Fibroblast of mammary gland (primary cell): ENCODE measurements at regions not wholly inside any gene's neighbourhood (a gene's known extent, or its start where the extent isn't known, plus 50 kb on each side); places are given as distances from the start of the nearest gene placed in this dataset.
A peak's percentile ranks its signal among the peaks of the same experiment; 100 is the strongest.
"Not testable (repeated sequence)": the region's sequence is repeated elsewhere in the genome, so short reads cannot be mapped to it uniquely, and the experiment has no call there.

Experiments
- DNase-seq: peaks from one replicate; pipeline ENCODE4 v3.0.0-alpha.2; 2010; ENCODE audit warnings: low read depth
- H3K4me3 ChIP-seq: 2 replicates; pipeline ENCODE4 v1.5.1; 2011; ENCODE audit warnings: low read depth, mild to moderate bottlenecking, low read length, moderate library complexity; ENCODE audit not compliant: control insufficient read depth
- TF ChIP-seq, protein P1 (sequence below): conservative IDR thresholded peaks from 2 replicates; pipeline ENCODE4 v1.5.1; 2011; ENCODE audit warnings: low read depth, low read length, inconsistent platforms; ENCODE audit not compliant: control insufficient read depth, insufficient read depth

DNA sequence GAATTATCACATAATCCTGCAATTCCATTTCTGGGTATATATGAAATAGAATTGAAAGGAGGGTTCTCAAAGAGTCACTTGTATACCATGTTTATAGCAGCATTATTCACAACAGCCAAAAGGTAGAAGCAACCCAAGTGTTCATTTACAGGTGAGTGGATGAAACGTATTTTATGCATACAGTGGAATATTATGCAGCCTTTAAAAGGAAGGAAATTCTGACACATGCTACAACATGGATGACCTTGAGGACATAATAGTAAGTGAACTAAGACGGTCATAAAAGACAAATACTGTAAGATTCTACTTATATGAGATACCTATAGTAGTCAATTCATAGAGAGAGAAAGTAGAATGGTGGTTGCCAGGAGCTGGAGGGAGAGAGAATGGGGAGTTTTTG lies 110.8 kb upstream of the LIPC start:
- no peak for DNase-seq
- TF ChIP-seq, protein P1, sequence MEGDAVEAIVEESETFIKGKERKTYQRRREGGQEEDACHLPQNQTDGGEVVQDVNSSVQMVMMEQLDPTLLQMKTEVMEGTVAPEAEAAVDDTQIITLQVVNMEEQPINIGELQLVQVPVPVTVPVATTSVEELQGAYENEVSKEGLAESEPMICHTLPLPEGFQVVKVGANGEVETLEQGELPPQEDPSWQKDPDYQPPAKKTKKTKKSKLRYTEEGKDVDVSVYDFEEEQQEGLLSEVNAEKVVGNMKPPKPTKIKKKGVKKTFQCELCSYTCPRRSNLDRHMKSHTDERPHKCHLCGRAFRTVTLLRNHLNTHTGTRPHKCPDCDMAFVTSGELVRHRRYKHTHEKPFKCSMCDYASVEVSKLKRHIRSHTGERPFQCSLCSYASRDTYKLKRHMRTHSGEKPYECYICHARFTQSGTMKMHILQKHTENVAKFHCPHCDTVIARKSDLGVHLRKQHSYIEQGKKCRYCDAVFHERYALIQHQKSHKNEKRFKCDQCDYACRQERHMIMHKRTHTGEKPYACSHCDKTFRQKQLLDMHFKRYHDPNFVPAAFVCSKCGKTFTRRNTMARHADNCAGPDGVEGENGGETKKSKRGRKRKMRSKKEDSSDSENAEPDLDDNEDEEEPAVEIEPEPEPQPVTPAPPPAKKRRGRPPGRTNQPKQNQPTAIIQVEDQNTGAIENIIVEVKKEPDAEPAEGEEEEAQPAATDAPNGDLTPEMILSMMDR: no peak
- H3K4me3 ChIP-seq: no peak overlapping the region

DNA sequence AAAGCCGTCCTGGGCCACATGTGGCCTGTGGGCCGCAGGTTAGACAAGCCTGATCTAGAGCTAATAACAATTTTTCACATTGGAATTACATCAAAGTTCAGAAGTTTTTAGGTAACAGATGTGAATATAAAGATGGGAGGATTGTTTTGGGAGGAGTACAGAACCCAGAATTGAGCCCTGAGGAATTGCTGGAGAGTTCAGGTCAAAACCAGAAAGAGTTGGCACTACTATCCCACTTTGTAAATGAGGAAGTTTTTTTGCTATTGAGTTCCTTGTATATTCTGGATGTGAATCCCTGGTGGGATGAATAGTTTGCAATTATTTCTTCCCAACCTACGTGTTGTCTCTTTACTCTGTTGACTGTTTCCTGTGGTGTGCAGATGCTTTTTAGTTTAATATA lies 109.5 kb upstream of the LIPC start:
- no peak for DNase-seq
- TF ChIP-seq, protein P1: no peak

GRCh38 chr15:58323321-58323720 lies 108.5 kb upstream of the LIPC start:
- not testable (repeated sequence) for H3K4me3 ChIP-seq, DNase-seq

More for the DNA sequence above, 109.5 kb upstream of the LIPC start:
- H3K4me3 ChIP-seq: no peak overlapping the region

DNA sequence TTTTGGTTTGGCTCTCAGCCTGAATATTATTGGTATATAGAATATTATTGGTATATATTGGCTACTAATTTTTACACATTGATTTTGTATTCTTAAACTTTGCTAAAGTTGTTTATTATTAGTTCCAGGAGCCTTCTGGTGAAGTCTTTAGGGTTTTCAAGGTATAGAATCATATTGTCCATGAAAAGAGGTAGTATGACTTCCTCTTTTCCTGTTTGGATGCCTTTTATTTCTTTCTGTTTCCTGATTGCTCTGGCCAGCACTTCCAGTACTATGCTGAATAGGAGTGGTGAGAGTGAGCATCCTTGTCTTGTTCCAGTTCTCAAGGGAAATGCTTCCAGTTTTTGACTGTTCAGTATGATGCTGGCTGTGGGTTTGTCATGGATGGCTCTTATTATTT lies 107.3 kb upstream of the LIPC start:
- DNase-seq: no peak
- TF ChIP-seq, protein P1: no peak
- no peak overlapping the region for H3K4me3 ChIP-seq

DNA sequence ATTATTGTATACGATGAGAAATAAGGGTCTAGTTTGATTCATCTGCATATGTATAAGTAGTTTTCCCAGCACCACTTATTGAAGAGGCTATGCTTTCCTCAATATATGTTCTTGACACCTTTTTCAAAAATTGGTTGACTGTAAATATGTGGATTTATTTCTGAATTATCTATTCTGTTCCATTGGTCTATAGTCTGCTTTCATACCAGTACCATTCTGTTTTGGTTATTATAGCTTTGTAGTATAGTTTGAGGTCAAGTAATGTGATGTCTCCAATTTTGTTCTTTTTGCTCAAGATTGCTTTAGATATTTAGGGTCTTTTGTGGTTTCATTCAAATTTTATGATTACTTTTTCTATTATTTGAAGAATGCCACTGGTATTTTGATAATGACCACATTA lies 103.8 kb upstream of the LIPC start:
- DNase-seq: no peak
- H3K4me3 ChIP-seq: no peak overlapping the region
- TF ChIP-seq, protein P1: no peak

DNA sequence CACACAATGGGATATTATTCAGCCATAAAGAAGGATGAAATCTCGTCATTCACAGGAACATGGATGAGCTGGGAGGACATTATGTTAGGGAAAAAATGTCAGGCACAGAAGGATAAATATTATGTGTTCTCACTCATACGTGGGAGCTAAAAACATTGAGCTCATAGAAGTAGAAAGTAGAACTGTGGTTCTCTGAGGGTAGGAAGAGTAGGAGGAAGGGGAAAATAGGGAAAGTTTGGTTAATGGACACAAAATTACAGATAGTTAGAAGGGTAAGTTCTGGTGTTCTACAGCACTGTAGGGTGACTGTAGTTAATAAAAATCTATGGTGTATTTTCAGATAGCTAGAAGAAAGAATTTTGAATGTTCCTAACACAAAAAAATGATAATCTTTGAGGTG lies 102.6 kb upstream of the LIPC start:
- no peak for DNase-seq
- TF ChIP-seq, protein P1: no peak
- H3K4me3 ChIP-seq: no peak overlapping the region

GRCh38 chr15:58329781-58330671 lies 101.8 kb upstream of the LIPC start:
- peak; percentile 22 for DNase-seq
- no peak overlapping the region for H3K4me3 ChIP-seq
- TF ChIP-seq, protein P1: no peak
